GM23338 (cell line): ENCODE measurements at regions not wholly inside any gene's neighbourhood (a gene's known extent, or its start where the extent isn't known, plus 50 kb on each side); places are given as distances from the start of the nearest gene placed in this dataset.

Experiments
- ATAC-seq: fragments of 200-7000 bp; cut with Tn5 transposase; 3 replicates; pipeline ENCODE4 v1.9.1; 2020
- DNase-seq: peaks from one replicate; pipeline ENCODE4 v3.0.0-alpha.2; 2015; ENCODE audit warnings: low spot score
- H2AFZ ChIP-seq: fragments of 200-600 bp; sonication (generic); 2 replicates; pipeline ENCODE4 v1.8.0; 2016; ENCODE audit warnings: antibody characterized with exemption, mild to moderate bottlenecking, moderate library complexity
- H3F3A ChIP-seq: fragments of 200-600 bp; sonication (generic); replicated peaks from 2 replicates; pipeline ENCODE4 v1.8.0; 2017; ENCODE audit warnings: antibody characterized with exemption, mixed run types, low read depth
- H3K27ac ChIP-seq: fragments of 200-600 bp; sonication (generic); 2 replicates; pipeline ENCODE4 v1.6.1; 2016; ENCODE audit warnings: low read depth
- H3K27me3 ChIP-seq: fragments of 200-600 bp; sonication (generic); 2 replicates; pipeline ENCODE4 v1.8.0; 2016; ENCODE audit warnings: mild to moderate bottlenecking, mixed run types, moderate library complexity; ENCODE audit not compliant: insufficient read depth
- H3K36me3 ChIP-seq: fragments of 200-600 bp; sonication (generic); 2 replicates; pipeline ENCODE4 v1.8.0; 2016; ENCODE audit warnings: mild to moderate bottlenecking; ENCODE audit not compliant: insufficient read depth
- H3K4me1 ChIP-seq: fragments of 200-600 bp; sonication (generic); 2 replicates; pipeline ENCODE4 v1.8.0; 2016; ENCODE audit warnings: mild to moderate bottlenecking, moderate library complexity; ENCODE audit not compliant: insufficient read depth
- H3K4me2 ChIP-seq: fragments of 200-600 bp; sonication (generic); 2 replicates; pipeline ENCODE4 v1.7.1; 2017; ENCODE audit warnings: mixed run types
- H3K4me3 ChIP-seq: fragments of 200-600 bp; sonication (generic); 2 replicates; pipeline ENCODE4 v1.6.1; 2016; ENCODE audit warnings: mixed run types
- H3K79me2 ChIP-seq: fragments of 200-600 bp; sonication (generic); replicated peaks from 2 replicates; pipeline ENCODE4 v1.8.0; 2017; ENCODE audit warnings: mild to moderate bottlenecking; ENCODE audit not compliant: insufficient read depth
- H3K9me2 ChIP-seq: fragments of 200-600 bp; sonication (generic); 2 replicates; pipeline ENCODE4 v1.8.0; 2017; ENCODE audit not compliant: insufficient read depth
- H4K20me1 ChIP-seq: fragments of 200-600 bp; sonication (generic); replicated peaks from 2 replicates; pipeline ENCODE4 v1.8.0; 2017; ENCODE audit warnings: mild to moderate bottlenecking; ENCODE audit not compliant: insufficient read depth
- H3K27ac Mint-ChIP-seq: 2 replicates; pipeline ENCODE4 v1.8.0; 2020; ENCODE audit warnings: inconsistent platforms, mild to moderate bottlenecking, moderate library complexity, mixed read lengths
- H3K27me3 Mint-ChIP-seq: 3 replicates; pipeline ENCODE4 v1.8.0; 2022; ENCODE audit warnings: low read depth, mild to moderate bottlenecking, moderate library complexity, mixed read lengths, inconsistent platforms; ENCODE audit not compliant: insufficient read depth, poor library complexity
- H3K36me3 Mint-ChIP-seq: 3 replicates; pipeline ENCODE4 v1.8.0; 2021; ENCODE audit warnings: low read depth, mild to moderate bottlenecking, inconsistent platforms, moderate library complexity, mixed read lengths
- H3K4me1 Mint-ChIP-seq: 3 replicates; pipeline ENCODE4 v1.8.0; 2020; ENCODE audit warnings: mild to moderate bottlenecking, inconsistent platforms, mixed read lengths
- H3K4me3 Mint-ChIP-seq: 3 replicates; pipeline ENCODE4 v1.8.0; 2021; ENCODE audit warnings: moderate library complexity, mild to moderate bottlenecking, inconsistent platforms, mixed read lengths
- H3K9me3 Mint-ChIP-seq: 3 replicates; pipeline ENCODE4 v1.8.0; 2020; ENCODE audit warnings: moderate library complexity, mild to moderate bottlenecking, inconsistent platforms, mixed read lengths
- CREB1 ChIP-seq: fragments of 250-450 bp; sonication (Bioruptor Pico); IDR thresholded peaks from 2 replicates; pipeline ENCODE4 v1.5.0; 2020; ENCODE audit warnings: low read depth, mild to moderate bottlenecking, moderate library complexity
- CTCF ChIP-seq, 2 experiments: fragments of 200-600 bp in 1 of 2; sonication (generic) in 1 of 2; conservative IDR thresholded peaks; 2 replicates each; pipeline versions ENCODE4 v1.5.1 to v1.6.1; 2016 to 2017; ENCODE audit warnings: antibody characterized with exemption in 2 of 2, low read depth in 2 of 2, mild to moderate bottlenecking in 2 of 2, moderate library complexity in 1 of 2
- ETS1 ChIP-seq: IDR thresholded peaks from 2 replicates; pipeline ENCODE4 v1.6.1; 2016; ENCODE audit warnings: antibody characterized with exemption
- EZH2 ChIP-seq: fragments of 200-600 bp; sonication (generic); IDR thresholded peaks from one replicate; pipeline ENCODE4 v1.8.0; 2017; ENCODE audit warnings: antibody characterized with exemption, mild to moderate bottlenecking, low read depth; ENCODE audit not compliant: unreplicated experiment
- JUNB ChIP-seq: IDR thresholded peaks from one replicate; pipeline ENCODE4 v1.6.1; 2016; ENCODE audit warnings: antibody characterized with exemption; ENCODE audit not compliant: unreplicated experiment
- NANOG ChIP-seq: IDR thresholded peaks from 2 replicates; pipeline ENCODE4 v1.6.1; 2016; ENCODE audit warnings: antibody characterized with exemption, borderline replicate concordance
- POLR2AphosphoS5 ChIP-seq: IDR thresholded peaks from 2 replicates; pipeline ENCODE4 v1.6.1; 2016; ENCODE audit warnings: antibody characterized with exemption, low read depth
- REST ChIP-seq: IDR thresholded peaks from one replicate; pipeline ENCODE4 v1.6.1; 2018; ENCODE audit warnings: antibody characterized with exemption; ENCODE audit not compliant: unreplicated experiment
- STAT1 ChIP-seq: IDR thresholded peaks from one replicate; pipeline ENCODE4 v1.6.1; 2016; ENCODE audit warnings: antibody characterized with exemption; ENCODE audit not compliant: unreplicated experiment
- ZNF114 ChIP-seq: fragments of 250-450 bp; sonication (Bioruptor Pico); IDR thresholded peaks from 2 replicates; pipeline ENCODE4 v1.5.0; 2020; ENCODE audit warnings: mild to moderate bottlenecking, moderate library complexity

- Histone ChIP-seq H3K4me2 (no peak overlapping the region), H3K79me2 (no peaks in the 10 kb centered on the region), H3K27me3 (no peaks in the 10 kb centered on the region), H3F3A (no peaks in the 10 kb centered on the region), H3K4me3 (no peak overlapping the region), H3K4me1 (no peaks in the 10 kb centered on the region), H4K20me1 (no peaks in the 10 kb centered on the region), H2AFZ (no peak overlapping the region), H3K27ac (no peak overlapping the region), H3K9me2 (0 out of 2 replicates have a peak, but pooled peaks cover 3% of the 10 kb centered on the region), H3K36me3 (no peaks in the 10 kb centered on the region)
- Mint-ChIP-seq H3K4me1 (peaks cover 5% of the 10 kb centered on the region), H3K27me3 (peaks cover 9% of the 10 kb centered on the region), H3K4me3 (no peak overlapping the region), H3K36me3 (no peaks in the 10 kb centered on the region), H3K27ac (no peak overlapping the region), H3K9me3 (no peaks in the 10 kb centered on the region)
- peak; percentile 40 for DNase-seq
- peak; percentile 7 to 29; a peak in 2 of 4 replicates for TF ChIP-seq CTCF (conservative IDR thresholded peaks at IDR 0.05; ENCODE audit: low read depth in 2 of 2)
- TF ChIP-seq STAT1, result no peak
- no peak for TF ChIP-seq ZNF114 (CRISPR knock-in tag)
- peak; percentile 69 for ATAC-seq
These were observed 72.7 kb upstream of the CTAGE1 start for GRCh38 chr18:22490429-22490846.

- peaks cover 11% of the 10 kb centered on the region; the same call in 1 of the 3 replicates for H3K9me3 Mint-ChIP-seq
- Histone ChIP-seq H4K20me1 (no peaks in the 10 kb centered on the region), H3K4me3 (no peak overlapping the region), H3K4me1 (no peaks in the 10 kb centered on the region), H3K27me3 (no peaks in the 10 kb centered on the region), H3K36me3 (no peaks in the 10 kb centered on the region), H3K4me2 (no peak overlapping the region), H3F3A (no peaks in the 10 kb centered on the region), H3K27ac (no peak overlapping the region), H3K9me2 (no peaks in the 10 kb centered on the region), H2AFZ (no peak overlapping the region), H3K79me2 (no peaks in the 10 kb centered on the region)
- H3K4me1 Mint-ChIP-seq, result peaks cover 5% of the 10 kb centered on the region
- H3K27me3 Mint-ChIP-seq, result peaks cover 9% of the 10 kb centered on the region
- ATAC-seq, result no peak
- no peak overlapping the region for H3K27ac Mint-ChIP-seq
- no peak overlapping the region for H3K4me3 Mint-ChIP-seq
- DNase-seq, result no peak
- H3K36me3 Mint-ChIP-seq, result no peaks in the 10 kb centered on the region
- TF ChIP-seq ZNF114 (CRISPR knock-in tag), result no peak
- no peak for TF ChIP-seq POLR2AphosphoS5
- TF ChIP-seq STAT1, result no peak
- TF ChIP-seq NANOG, result no peak
- TF ChIP-seq EZH2, result no peak
- no peak for TF ChIP-seq CTCF (conservative IDR thresholded peaks at IDR 0.05; ENCODE audit: low read depth in 2 of 2)
- no peak for TF ChIP-seq CREB1 (CRISPR knock-in tag)
- no peak for TF ChIP-seq REST
- no peak for TF ChIP-seq ETS1
- no peak for TF ChIP-seq JUNB
These were observed 75.5 kb upstream of the CTAGE1 start for GRCh38 chr18:22493255-22493654.
